NCI-H2171 treated with DMSO at 0.1 percent for 48 hours (cell line): ENCODE measurements at regions not wholly inside any gene's neighbourhood (a gene's known extent, or its start where the extent isn't known, plus 50 kb on each side); places are given as distances from the start of the nearest gene placed in this dataset.

Experiments
- DNase-seq: peaks from one replicate; lab custom pipeline; 2025; lab: John Stamatoyannopoulos, UW

GRCh38 chr16:50955311-50955710, 195.8 kb downstream of the SALL1 start:
- no peak for DNase-seq

GRCh38 chr16:50954469-50954868, 196.6 kb downstream of the SALL1 start:
- no peak for DNase-seq

GRCh38 chr16:50953290-50953689, 197.8 kb downstream of the SALL1 start:
- no peak for DNase-seq

GRCh38 chr16:50950955-50951354, 200.1 kb downstream of the SALL1 start:
- no peak for DNase-seq

GRCh38 chr16:50948268-50948930, 202.7 kb downstream of the SALL1 start:
- DNase-seq, result no peak

GRCh38 chr16:50947826-50948225, 203.2 kb downstream of the SALL1 start:
- no peak for DNase-seq

GRCh38 chr16:50946606-50947005, 204.5 kb downstream of the SALL1 start:
- no peak for DNase-seq

GRCh38 chr16:50946098-50946497, 204.2 kb downstream of the CYLD start:
- no peak for DNase-seq

- no peak for DNase-seq
These were observed 203.3 kb downstream of the CYLD start for GRCh38 chr16:50945171-50945570.

- DNase-seq, result no peak
These were observed 202.6 kb downstream of the CYLD start for GRCh38 chr16:50944436-50944835.

- no peak for DNase-seq
These were observed 202.1 kb downstream of the CYLD start for GRCh38 chr16:50944033-50944432.

- no peak for DNase-seq
These were observed 200.3 kb downstream of the CYLD start for GRCh38 chr16:50942143-50942542.

- no peak for DNase-seq
These were observed 199.8 kb downstream of the CYLD start for GRCh38 chr16:50941681-50942080.

GRCh38 chr16:50940275-50940854, 198.5 kb downstream of the CYLD start:
- DNase-seq, result peak; percentile 94

GRCh38 chr16:50939356-50939755, 197.5 kb downstream of the CYLD start:
- no peak for DNase-seq

- peak; percentile 11 for DNase-seq
These were observed 197.0 kb downstream of the CYLD start for GRCh38 chr16:50938932-50939331.

- DNase-seq, result no peak
These were observed 191.4 kb downstream of the CYLD start for GRCh38 chr16:50933262-50933661.

- DNase-seq, result no peak
These were observed 190.6 kb downstream of the CYLD start for GRCh38 chr16:50932348-50932935.

GRCh38 chr16:50928065-50928464, 186.2 kb downstream of the CYLD start:
- no peak for DNase-seq

GRCh38 chr16:50925758-50926357, 184.0 kb downstream of the CYLD start:
- DNase-seq, result no peak

- DNase-seq, result no peak
These were observed 183.1 kb downstream of the CYLD start for GRCh38 chr16:50924759-50925545.

- no peak for DNase-seq
These were observed 176.2 kb downstream of the CYLD start for GRCh38 chr16:50917950-50918703.
